ENCODE measurements at regions not wholly inside any gene's neighbourhood (a gene's known extent, or its start where the extent isn't known, plus 50 kb on each side); places are given as distances from the start of the nearest gene placed in this dataset.

- Histone ChIP-seq H3K4me1 (no peaks in the 10 kb centered on the region), H3K9me3 (no peaks in the 10 kb centered on the region), H3K27me3 (no peaks in the 10 kb centered on the region), H3K36me3 (no peaks in the 10 kb centered on the region), H3K27ac (no peak overlapping the region), H3K4me3 (no peak overlapping the region)
- no peak for TF ChIP-seq POLR2A (IDR thresholded peaks at IDR 0.05)
- TF ChIP-seq, protein P1, sequence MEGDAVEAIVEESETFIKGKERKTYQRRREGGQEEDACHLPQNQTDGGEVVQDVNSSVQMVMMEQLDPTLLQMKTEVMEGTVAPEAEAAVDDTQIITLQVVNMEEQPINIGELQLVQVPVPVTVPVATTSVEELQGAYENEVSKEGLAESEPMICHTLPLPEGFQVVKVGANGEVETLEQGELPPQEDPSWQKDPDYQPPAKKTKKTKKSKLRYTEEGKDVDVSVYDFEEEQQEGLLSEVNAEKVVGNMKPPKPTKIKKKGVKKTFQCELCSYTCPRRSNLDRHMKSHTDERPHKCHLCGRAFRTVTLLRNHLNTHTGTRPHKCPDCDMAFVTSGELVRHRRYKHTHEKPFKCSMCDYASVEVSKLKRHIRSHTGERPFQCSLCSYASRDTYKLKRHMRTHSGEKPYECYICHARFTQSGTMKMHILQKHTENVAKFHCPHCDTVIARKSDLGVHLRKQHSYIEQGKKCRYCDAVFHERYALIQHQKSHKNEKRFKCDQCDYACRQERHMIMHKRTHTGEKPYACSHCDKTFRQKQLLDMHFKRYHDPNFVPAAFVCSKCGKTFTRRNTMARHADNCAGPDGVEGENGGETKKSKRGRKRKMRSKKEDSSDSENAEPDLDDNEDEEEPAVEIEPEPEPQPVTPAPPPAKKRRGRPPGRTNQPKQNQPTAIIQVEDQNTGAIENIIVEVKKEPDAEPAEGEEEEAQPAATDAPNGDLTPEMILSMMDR (IDR thresholded peaks at IDR 0.05), result no peak
- no peak for DNase-seq
Measured at GRCh38 chr21:35905963-35906345, 154.4 kb downstream of the SETD4 start.

DNA sequence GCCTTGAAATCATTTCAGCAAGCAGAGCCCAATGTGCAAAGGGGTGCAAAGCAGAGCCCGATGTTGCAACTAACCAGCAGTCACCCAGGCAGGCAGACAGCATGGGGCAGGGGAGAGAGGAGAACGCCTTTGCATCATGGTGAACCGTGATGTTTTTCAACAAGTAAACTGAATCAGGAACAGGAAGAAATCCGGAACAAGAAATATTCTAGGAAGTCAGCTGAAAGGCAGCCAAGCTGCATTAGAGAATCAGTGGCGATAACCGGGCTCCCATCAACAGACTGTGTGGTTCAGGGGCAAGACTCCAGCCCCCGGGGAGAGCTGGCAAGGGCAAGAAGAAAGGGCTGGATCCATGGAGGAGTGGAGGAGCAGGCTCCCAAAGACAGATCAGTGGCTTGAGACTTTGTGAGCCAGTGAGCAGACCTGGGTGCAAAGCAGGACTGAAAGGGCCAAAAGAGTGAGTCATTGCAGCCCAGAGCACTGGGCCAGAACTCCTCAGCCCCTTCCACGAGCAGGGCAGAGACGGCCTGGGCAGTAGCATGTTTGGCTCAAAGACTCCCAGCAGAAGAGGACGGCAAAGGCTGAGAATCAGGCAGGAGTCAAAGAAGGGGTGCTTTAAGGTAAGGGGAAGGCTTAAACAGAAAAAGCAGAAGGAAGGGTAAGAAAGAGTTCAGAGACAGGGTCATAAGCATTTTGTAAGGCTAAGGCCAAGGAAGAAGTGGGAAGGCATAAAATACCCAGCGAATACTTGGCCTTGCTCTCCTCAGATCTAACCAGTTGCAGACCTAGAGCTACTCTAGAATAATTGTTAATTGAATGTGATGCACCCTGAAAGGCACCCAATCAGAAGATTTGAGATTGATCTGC is 155.0 kb downstream of the SETD4 start:
- Histone ChIP-seq H3K27me3 (no peaks in the 10 kb centered on the region), H3K4me1 (no peaks in the 10 kb centered on the region), H3K9me3 (no peaks in the 10 kb centered on the region), H3K27ac (peak overlapping the region in 1 of 4 donors; percentile 46), H3K36me3 (no peaks in the 10 kb centered on the region), H3K4me3 (no peak overlapping the region)
- TF ChIP-seq POLR2A (IDR thresholded peaks at IDR 0.05), result no peak
- TF ChIP-seq, protein P1 (IDR thresholded peaks at IDR 0.05), result no peak
- DNase-seq, result no peak

- H3K9me3 ChIP-seq, result no peaks in the 10 kb centered on the region
- H3K36me3 ChIP-seq, result no peaks in the 10 kb centered on the region
- H3K27ac ChIP-seq, result no peak overlapping the region
- no peaks in the 10 kb centered on the region for H3K27me3 ChIP-seq
- no peak for DNase-seq
- no peak for TF ChIP-seq POLR2A (IDR thresholded peaks at IDR 0.05)
- no peaks in the 10 kb centered on the region for H3K4me1 ChIP-seq
- no peak overlapping the region for H3K4me3 ChIP-seq
Measured at GRCh38 chr21:35900539-35900938, 159.8 kb downstream of the SETD4 start.

- no peak overlapping the region for H3K27ac ChIP-seq
- no peak for TF ChIP-seq POLR2A (IDR thresholded peaks at IDR 0.05)
- TF ChIP-seq, protein P1 (IDR thresholded peaks at IDR 0.05), result no peak
- no peaks in the 10 kb centered on the region for H3K9me3 ChIP-seq
- no peak overlapping the region for H3K4me3 ChIP-seq
- no peak for DNase-seq
- no peaks in the 10 kb centered on the region for H3K36me3 ChIP-seq
- no peaks in the 10 kb centered on the region for H3K27me3 ChIP-seq
- H3K4me1 ChIP-seq, result no peaks in the 10 kb centered on the region
Measured at GRCh38 chr21:35896060-35896459, 164.3 kb downstream of the SETD4 start.

DNA sequence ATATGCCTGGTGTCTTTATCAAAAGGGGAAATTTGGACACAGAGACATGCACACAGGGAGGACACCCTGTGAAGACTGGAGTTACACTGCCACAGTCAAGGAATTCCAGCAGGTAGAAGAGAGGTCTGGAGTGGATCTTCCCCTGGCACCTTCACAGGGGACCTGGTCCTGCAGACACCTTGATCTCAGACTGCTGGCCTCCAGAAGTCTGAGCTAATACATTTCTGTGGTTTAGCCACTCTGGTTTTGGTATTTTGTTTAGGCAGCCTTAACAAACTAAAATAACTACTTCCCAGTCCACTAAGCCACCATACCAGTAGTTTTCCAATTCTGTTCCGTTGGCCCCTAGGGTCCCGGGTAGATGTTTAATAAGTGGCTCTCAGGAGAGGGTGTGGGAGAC is 164.7 kb downstream of the SETD4 start:
- Histone ChIP-seq H3K27ac (no peak overlapping the region), H3K4me1 (no peaks in the 10 kb centered on the region), H3K27me3 (no peaks in the 10 kb centered on the region), H3K9me3 (no peaks in the 10 kb centered on the region), H3K4me3 (no peak overlapping the region), H3K36me3 (no peaks in the 10 kb centered on the region)
- TF ChIP-seq POLR2A (IDR thresholded peaks at IDR 0.05), result no peak
- TF ChIP-seq, protein P1 (IDR thresholded peaks at IDR 0.05), result no peak
- no peak for DNase-seq

DNA sequence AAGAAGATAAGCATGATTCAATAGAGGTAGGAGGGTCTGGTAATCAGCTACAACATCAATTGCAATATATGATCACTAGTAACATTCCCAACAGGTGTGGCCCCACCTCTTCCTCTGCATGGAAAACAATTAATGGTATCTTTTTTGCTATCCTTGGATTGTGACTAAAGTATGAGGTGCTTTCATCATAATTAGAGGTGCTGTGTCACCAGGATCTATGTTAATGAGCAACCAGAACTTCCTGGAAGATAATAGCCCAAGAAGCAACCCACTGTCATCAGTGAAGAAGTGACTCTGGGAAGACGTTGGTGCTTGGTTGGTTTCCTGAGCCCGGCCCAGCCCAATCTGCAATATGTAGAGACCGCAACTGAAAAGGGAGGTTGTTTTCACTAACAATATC is 167.2 kb downstream of the SETD4 start:
- Histone ChIP-seq H3K4me3 (no peak overlapping the region), H3K9me3 (no peaks in the 10 kb centered on the region), H3K36me3 (no peaks in the 10 kb centered on the region), H3K4me1 (no peaks in the 10 kb centered on the region), H3K27me3 (no peaks in the 10 kb centered on the region), H3K27ac (no peak overlapping the region)
- no peak for DNase-seq
- no peak for TF ChIP-seq POLR2A (IDR thresholded peaks at IDR 0.05)
- TF ChIP-seq, protein P1 (IDR thresholded peaks at IDR 0.05), result no peak
